ENCODE measurements at regions not wholly inside any gene's neighbourhood (a gene's known extent, or its start where the extent isn't known, plus 50 kb on each side); places are given as distances from the start of the nearest gene placed in this dataset.
A peak's percentile ranks its signal among the peaks of the same experiment; 100 is the strongest.

- peak overlapping the region; percentile 60 for H3K4ac ChIP-seq (ENCODE audit: low read depth, low read length)
- no CpG with 5 or more reads among the region's 2 CpGs for WGBS (ENCODE audit: extremely low coverage, insufficient coverage, insufficient read length)
- peak overlapping the region; percentile 90 for H2AK5ac ChIP-seq (ENCODE audit: low read length)
Observed at GRCh38 chr3:139771331-139771730, 93.6 kb upstream of the NMNAT3 start.

GRCh38 chr3:139770577-139770976 is 92.8 kb upstream of the NMNAT3 start:
- Histone ChIP-seq H3K18ac (ENCODE audit: low read length) (no peak overlapping the region), H3K27me3 (ENCODE audit: insufficient read depth, low read length) (no peaks in the 10 kb centered on the region), H3K36me3 (ENCODE audit: control insufficient read depth in 1 of 2, insufficient read depth in 2 of 2, low read length in 2 of 2) (no peaks in the 10 kb centered on the region), H2BK120ac (ENCODE audit: insufficient read depth, low read length, poor library complexity) (no peak overlapping the region), H3K79me2 (ENCODE audit: control insufficient read depth, insufficient read depth, low read length, poor library complexity) (peaks cover 9% of the 10 kb centered on the region), H3K4me1 (ENCODE audit: control insufficient read depth in 1 of 2, insufficient read depth in 2 of 2, low read length in 2 of 2) (peaks cover 30 to 34% of the 10 kb centered on the region in 2 experiments), H3K27ac (ENCODE audit: low read depth, low read length) (no peak overlapping the region), H3K79me1 (ENCODE audit: low read length) (peaks cover 47% of the 10 kb centered on the region), H3K4ac (ENCODE audit: low read depth, low read length) (no peak overlapping the region), H3K9ac (ENCODE audit: low read length) (no peak overlapping the region), H3K23ac (ENCODE audit: low read length) (no peak overlapping the region), H4K91ac (ENCODE audit: low read depth, low read length) (no peak overlapping the region), H3K9me3 (ENCODE audit: insufficient read depth, low read depth, low read length) (no peaks in the 10 kb centered on the region), H2AFZ (ENCODE audit: insufficient read depth, low read length, poor library complexity) (no peak overlapping the region), H3K4me2 (ENCODE audit: low read length) (no peak overlapping the region), H3K14ac (ENCODE audit: low read length) (no peak overlapping the region), H3K4me3 (ENCODE audit: low read depth, low read length) (no peak overlapping the region), H4K8ac (ENCODE audit: low read depth, low read length) (no peak overlapping the region), H2BK5ac (ENCODE audit: low read depth, low read length, poor library complexity) (no peak overlapping the region), H2BK12ac (ENCODE audit: low read length) (no peak overlapping the region), H2AK5ac (ENCODE audit: low read length) (no peak overlapping the region), H4K12ac (ENCODE audit: low read depth, low read length) (no peak overlapping the region)
- no peak for DNase-seq
- WGBS (ENCODE audit: extremely low coverage, insufficient coverage, insufficient read length): no CpG with 5 or more reads among the region's 7 CpGs

More at GRCh38 chr3:139771331-139771730, 93.6 kb upstream of the NMNAT3 start:
- Histone ChIP-seq H2AFZ (ENCODE audit: insufficient read depth, low read length, poor library complexity) (no peak overlapping the region), H3K9ac (ENCODE audit: low read length) (no peak overlapping the region), H3K36me3 (ENCODE audit: control insufficient read depth in 1 of 2, insufficient read depth in 2 of 2, low read length in 2 of 2) (no peaks in the 10 kb centered on the region), H3K23ac (ENCODE audit: low read length) (no peak overlapping the region), H2BK12ac (ENCODE audit: low read length) (peak overlapping the region; percentile 98), H3K18ac (ENCODE audit: low read length) (peak overlapping the region; percentile 38), H3K27me3 (ENCODE audit: insufficient read depth, low read length) (no peaks in the 10 kb centered on the region), H3K27ac (ENCODE audit: low read depth, low read length) (peak overlapping the region; percentile 98), H3K79me1 (ENCODE audit: low read length) (peaks cover 53% of the 10 kb centered on the region), H4K8ac (ENCODE audit: low read depth, low read length) (peak overlapping the region; percentile 32), H3K9me3 (ENCODE audit: insufficient read depth, low read depth, low read length) (no peaks in the 10 kb centered on the region), H3K4me2 (ENCODE audit: low read length) (no peak overlapping the region), H3K4me1 (ENCODE audit: control insufficient read depth in 1 of 2, insufficient read depth in 2 of 2, low read length in 2 of 2) (peaks cover 33 to 41% of the 10 kb centered on the region in 2 experiments), H3K14ac (ENCODE audit: low read length) (peak overlapping the region; percentile 86), H3K79me2 (ENCODE audit: control insufficient read depth, insufficient read depth, low read length, poor library complexity) (peaks cover 10% of the 10 kb centered on the region), H4K91ac (ENCODE audit: low read depth, low read length) (peak overlapping the region; percentile 96), H3K4me3 (ENCODE audit: low read depth, low read length) (no peak overlapping the region), H2BK5ac (ENCODE audit: low read depth, low read length, poor library complexity) (peak overlapping the region; percentile 94), H2BK120ac (ENCODE audit: insufficient read depth, low read length, poor library complexity) (peak overlapping the region; percentile 93), H4K12ac (ENCODE audit: low read depth, low read length) (no peak overlapping the region)
- no peak for DNase-seq

GRCh38 chr3:139769796-139770195 is 92.0 kb upstream of the NMNAT3 start:
- DNase-seq: no peak
- Histone ChIP-seq H3K18ac (ENCODE audit: low read length) (no peak overlapping the region), H3K27me3 (ENCODE audit: insufficient read depth, low read length) (no peaks in the 10 kb centered on the region), H3K27ac (ENCODE audit: low read depth, low read length) (no peak overlapping the region), H3K4me2 (ENCODE audit: low read length) (no peak overlapping the region), H4K12ac (ENCODE audit: low read depth, low read length) (no peak overlapping the region), H2BK12ac (ENCODE audit: low read length) (peak overlapping the region; percentile 66), H3K79me1 (ENCODE audit: low read length) (peaks cover 40% of the 10 kb centered on the region), H3K79me2 (ENCODE audit: control insufficient read depth, insufficient read depth, low read length, poor library complexity) (peaks cover 9% of the 10 kb centered on the region), H3K23ac (ENCODE audit: low read length) (no peak overlapping the region), H4K91ac (ENCODE audit: low read depth, low read length) (peak overlapping the region; percentile 25), H2AFZ (ENCODE audit: insufficient read depth, low read length, poor library complexity) (no peak overlapping the region), H2BK120ac (ENCODE audit: insufficient read depth, low read length, poor library complexity) (no peak overlapping the region), H3K4ac (ENCODE audit: low read depth, low read length) (no peak overlapping the region), H3K4me1 (ENCODE audit: control insufficient read depth in 1 of 2, insufficient read depth in 2 of 2, low read length in 2 of 2) (peaks cover 26 to 30% of the 10 kb centered on the region in 2 experiments), H3K9me3 (ENCODE audit: insufficient read depth, low read depth, low read length) (no peaks in the 10 kb centered on the region), H3K14ac (ENCODE audit: low read length) (no peak overlapping the region), H2AK5ac (ENCODE audit: low read length) (no peak overlapping the region), H3K9ac (ENCODE audit: low read length) (no peak overlapping the region), H4K8ac (ENCODE audit: low read depth, low read length) (no peak overlapping the region), H3K4me3 (ENCODE audit: low read depth, low read length) (no peak overlapping the region), H2BK5ac (ENCODE audit: low read depth, low read length, poor library complexity) (no peak overlapping the region), H3K36me3 (ENCODE audit: control insufficient read depth in 1 of 2, insufficient read depth in 2 of 2, low read length in 2 of 2) (no peaks in the 10 kb centered on the region)
- WGBS (ENCODE audit: extremely low coverage, insufficient coverage, insufficient read length): no CpG with 5 or more reads among the region's 4 CpGs

- WGBS (ENCODE audit: extremely low coverage, insufficient coverage, insufficient read length): no CpG with 5 or more reads among the region's 3 CpGs
- no peak overlapping the region for H2AK5ac ChIP-seq (ENCODE audit: low read length)
Observed at GRCh38 chr3:139764936-139765335, 87.2 kb upstream of the NMNAT3 start.

More at GRCh38 chr3:139764936-139765335, 87.2 kb upstream of the NMNAT3 start:
- Histone ChIP-seq H3K4me1 (ENCODE audit: control insufficient read depth in 1 of 2, insufficient read depth in 2 of 2, low read length in 2 of 2) (peaks cover 9 to 18% of the 10 kb centered on the region in 2 experiments), H3K9ac (ENCODE audit: low read length) (no peak overlapping the region), H3K4me2 (ENCODE audit: low read length) (no peak overlapping the region), H3K9me3 (ENCODE audit: insufficient read depth, low read depth, low read length) (no peaks in the 10 kb centered on the region), H3K23ac (ENCODE audit: low read length) (no peak overlapping the region), H4K12ac (ENCODE audit: low read depth, low read length) (no peak overlapping the region), H4K8ac (ENCODE audit: low read depth, low read length) (no peak overlapping the region), H3K4me3 (ENCODE audit: low read depth, low read length) (no peak overlapping the region), H3K14ac (ENCODE audit: low read length) (no peak overlapping the region), H4K91ac (ENCODE audit: low read depth, low read length) (no peak overlapping the region), H2BK5ac (ENCODE audit: low read depth, low read length, poor library complexity) (no peak overlapping the region), H3K18ac (ENCODE audit: low read length) (no peak overlapping the region), H3K79me2 (ENCODE audit: control insufficient read depth, insufficient read depth, low read length, poor library complexity) (no peaks in the 10 kb centered on the region), H2BK12ac (ENCODE audit: low read length) (peak overlapping the region; percentile 26), H3K36me3 (ENCODE audit: control insufficient read depth in 1 of 2, insufficient read depth in 2 of 2, low read length in 2 of 2) (no peaks in the 10 kb centered on the region), H3K27me3 (ENCODE audit: insufficient read depth, low read length) (no peaks in the 10 kb centered on the region), H3K27ac (ENCODE audit: low read depth, low read length) (no peak overlapping the region), H3K4ac (ENCODE audit: low read depth, low read length) (no peak overlapping the region), H3K79me1 (ENCODE audit: low read length) (peaks cover 24% of the 10 kb centered on the region), H2AFZ (ENCODE audit: insufficient read depth, low read length, poor library complexity) (no peak overlapping the region), H2BK120ac (ENCODE audit: insufficient read depth, low read length, poor library complexity) (no peak overlapping the region)
- DNase-seq: peak in 1 of 2 donors; percentile 29
